Stomach (tissue), 8 donors: ENCODE measurements at regions not wholly inside any gene's neighbourhood (a gene's known extent, or its start where the extent isn't known, plus 50 kb on each side); places are given as distances from the start of the nearest gene placed in this dataset.

Experiments
- DNase-seq, 2 donors: peaks; one replicate each; pipeline versions ENCODE4 v3.0.0 to v3.0.0-alpha.2; 2013 to 2019
- H3K27ac ChIP-seq, 5 donors: fragments of 200-600 bp in 4 of 5; sonication (generic) in 4 of 5; one replicate each; pipeline ENCODE4 v1.5.1; 2013 to 2019; ENCODE audit warnings: mild to moderate bottlenecking in 1 of 5, moderate library complexity in 1 of 5
- H3K27me3 ChIP-seq, 3 donors: fragments of 200-600 bp; sonication (generic); one replicate each; pipeline ENCODE4 v1.5.1; 2017 to 2019; ENCODE audit warnings: mixed run types in 1 of 3
- H3K36me3 ChIP-seq, 4 donors: fragments of 200-600 bp; sonication (generic); 1 replicate in 3 of 4; 2 replicates in 1 of 4; pipeline ENCODE4 v1.5.1; 2016 to 2019
- H3K4me1 ChIP-seq, 4 donors: fragments of 200-600 bp; sonication (generic); one replicate each; pipeline ENCODE4 v1.5.1; 2016 to 2019
- H3K4me3 ChIP-seq, 4 donors: fragments of 200-600 bp; sonication (generic) in 3 of 4; one replicate each; pipeline ENCODE4 v1.5.1; 2016 to 2019; ENCODE audit warnings: mild to moderate bottlenecking in 1 of 4
- H3K9me3 ChIP-seq, 4 donors: fragments of 200-600 bp; sonication (generic); one replicate each; pipeline ENCODE4 v1.5.1; 2016 to 2019
- CTCF ChIP-seq, 7 experiments: fragments of 450-650 bp in 4 of 7; fragments of 200-600 bp in 3 of 7; sonication (generic) in 3 of 7; IDR thresholded peaks; one replicate each; pipeline ENCODE4 v1.5.1; 2016 to 2019; ENCODE audit warnings: antibody characterized with exemption in 7 of 7, control low read depth in 2 of 7, mild to moderate bottlenecking in 1 of 7
- EP300 ChIP-seq: sonication (generic); formaldehyde crosslinking; IDR thresholded peaks from one replicate; pipeline ENCODE4 v1.6.1; 2017; ENCODE audit warnings: antibody characterized with exemption
- POLR2A ChIP-seq, 4 donors: fragments of 450-650 bp; IDR thresholded peaks; one replicate each; pipeline ENCODE4 v1.6.1; 2016; ENCODE audit warnings: antibody characterized with exemption in 4 of 4, control low read depth in 2 of 4, mild to moderate bottlenecking in 1 of 4, moderate library complexity in 1 of 4
- POLR2AphosphoS5 ChIP-seq, 3 donors: sonication (generic); formaldehyde crosslinking; IDR thresholded peaks; one replicate each; pipeline ENCODE4 v1.6.1; 2016; ENCODE audit warnings: antibody characterized with exemption in 3 of 3
- WGBS, 5 donors: extraction: QIAGEN DNeasy Blood & Tissue Kit in 3 of 5; methylation state at CpG; one replicate each; pipeline versions ENCODE4 v1.1.5 to v1.1.7; 2013 to 2018; 5-methylcytosine and 5-hydroxymethylcytosine counted together
- intact Hi-C: fragments of 100-400 bp; cut with DNase I; formaldehyde crosslinking; loops from one replicate; pipeline ENCODE4 v1.15.1; 2023; ENCODE audit warnings: low total_unique reads
- donor health status: healthy with polysubstance abuse.
- donor health status: Bipolar disorder and iron deficiency.
- donor health status: healthy.

- no peak for DNase-seq
- Histone ChIP-seq H3K27ac (no peak overlapping the region), H3K36me3 (no peaks in the 10 kb centered on the region), H3K4me3 (no peak overlapping the region), H3K27me3 (no peaks in the 10 kb centered on the region), H3K4me1 (peaks cover 0 to 4% (median 0%) of the 10 kb centered on the region in 4 donors), H3K9me3 (peaks cover 0 to 4% (median 0%) of the 10 kb centered on the region in 4 donors)
- intact Hi-C loops, result no loop called here
- WGBS, 5 donors, result 83 to 87% (median 85%) methylated on average over 13 to 14 of the region's 14 CpGs
- no peak for TF ChIP-seq EP300
- TF ChIP-seq POLR2A (IDR thresholded peaks at IDR 0.05), result no peak
- no peak for TF ChIP-seq POLR2AphosphoS5 (IDR thresholded peaks at IDR 0.05)
- no peak for TF ChIP-seq CTCF (IDR thresholded peaks at IDR 0.05)
Observed at GRCh38 chr2:2561346-2562095, 230.4 kb upstream of the MYT1L start.

GRCh38 chr2:2560374-2561015 is 229.4 kb upstream of the MYT1L start:
- H3K4me3 ChIP-seq, result no peak overlapping the region
- no peak for DNase-seq
- H3K27ac ChIP-seq, result no peak overlapping the region
- peaks cover 0 to 4% (median 0%) of the 10 kb centered on the region in 4 donors for H3K9me3 ChIP-seq
- H3K36me3 ChIP-seq, result no peaks in the 10 kb centered on the region
- intact Hi-C loops, result no loop called here
- TF ChIP-seq POLR2AphosphoS5 (IDR thresholded peaks at IDR 0.05), result no peak
- TF ChIP-seq POLR2A (IDR thresholded peaks at IDR 0.05), result no peak
- no peak for TF ChIP-seq EP300
- no peak for TF ChIP-seq CTCF (IDR thresholded peaks at IDR 0.05)
- 76 to 85% (median 83%) methylated on average over 9 to 16 of the region's 16 CpGs for WGBS, 5 donors
- H3K27me3 ChIP-seq, result no peaks in the 10 kb centered on the region
- H3K4me1 ChIP-seq, result peaks cover 0 to 4% (median 0%) of the 10 kb centered on the region in 4 donors

GRCh38 chr2:2558476-2558875 is 227.4 kb upstream of the MYT1L start:
- Histone ChIP-seq H3K9me3 (peaks cover 0 to 13% (median 3%) of the 10 kb centered on the region in 4 donors), H3K4me1 (peaks cover 0 to 4% (median 0%) of the 10 kb centered on the region in 4 donors), H3K36me3 (no peaks in the 10 kb centered on the region), H3K27ac (no peak overlapping the region), H3K27me3 (no peaks in the 10 kb centered on the region), H3K4me3 (no peak overlapping the region)
- intact Hi-C loops, result no loop called here
- TF ChIP-seq EP300, result no peak
- no peak for TF ChIP-seq POLR2AphosphoS5 (IDR thresholded peaks at IDR 0.05)
- no peak for TF ChIP-seq POLR2A (IDR thresholded peaks at IDR 0.05)
- no peak for TF ChIP-seq CTCF (IDR thresholded peaks at IDR 0.05)
- 79 to 85% (median 84%) methylated on average over 9 of the region's 9 CpGs for WGBS, 5 donors
- no peak for DNase-seq

- no peak for DNase-seq
- Histone ChIP-seq H3K4me1 (peaks cover 0 to 4% (median 0%) of the 10 kb centered on the region in 4 donors), H3K27ac (no peak overlapping the region), H3K27me3 (no peaks in the 10 kb centered on the region), H3K4me3 (no peak overlapping the region), H3K9me3 (peaks cover 4 to 23% (median 11%) of the 10 kb centered on the region in 4 donors), H3K36me3 (no peaks in the 10 kb centered on the region)
- intact Hi-C loops, result no loop called here
- 62 to 74% (median 67%) methylated on average over 5 of the region's 5 CpGs for WGBS, 5 donors
- TF ChIP-seq POLR2A (IDR thresholded peaks at IDR 0.05) (no peak), EP300 (no peak), POLR2AphosphoS5 (IDR thresholded peaks at IDR 0.05) (no peak), CTCF (IDR thresholded peaks at IDR 0.05) (no peak)
Observed at GRCh38 chr2:2557475-2557874, 226.4 kb upstream of the MYT1L start.
